ENCODE measurements at regions not wholly inside any gene's neighbourhood (a gene's known extent, or its start where the extent isn't known, plus 50 kb on each side); places are given as distances from the start of the nearest gene placed in this dataset.

DNA sequence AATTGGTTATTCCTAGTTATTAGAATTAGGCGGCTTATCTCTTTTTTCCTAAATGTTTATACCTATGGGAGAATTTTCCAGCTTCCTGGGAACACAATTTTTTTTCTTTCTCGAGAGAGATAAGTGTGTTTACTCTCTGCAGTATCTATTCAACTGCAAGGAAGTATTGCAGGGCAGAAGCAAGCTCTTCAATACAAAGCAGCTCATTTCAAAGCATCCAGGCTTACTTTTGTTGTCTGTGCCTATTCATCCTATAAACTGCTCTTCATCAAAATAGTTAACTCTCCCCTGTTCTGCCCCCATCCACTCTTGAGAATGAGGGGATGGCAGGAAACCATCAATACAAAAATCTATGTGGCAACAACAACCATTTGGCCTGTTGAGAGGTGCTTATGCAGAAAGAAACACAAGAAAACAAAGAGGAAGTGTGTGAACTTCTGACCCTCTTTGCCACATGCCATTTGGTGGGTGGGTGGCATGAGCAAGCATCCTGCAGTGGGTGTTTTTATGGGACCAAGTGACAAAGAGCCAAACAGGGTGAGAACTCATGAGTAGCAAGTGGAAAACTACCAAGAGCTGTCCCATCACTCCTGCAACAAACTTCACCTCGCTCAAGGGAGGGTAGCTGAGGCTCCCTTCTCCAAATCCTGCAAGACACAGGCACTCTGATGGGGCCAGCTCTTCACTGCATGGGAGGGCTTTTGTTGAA is 50.6 kb upstream of the MRPS6 start:
- H3K27me3 ChIP-seq (ENCODE audit: insufficient read depth, low read length): no peaks in the 10 kb centered on the region
- Mint-ChIP-seq H3K36me3 (ENCODE audit: low read depth, unreplicated experiment) (peaks cover 2% of the 10 kb centered on the region), H3K27me3 (ENCODE audit: low read depth, unreplicated experiment) (no peaks in the 10 kb centered on the region), H3K4me1 (ENCODE audit: low read depth, unreplicated experiment) (peaks cover 3% of the 10 kb centered on the region), H3K4me3 (ENCODE audit: unreplicated experiment) (no peak overlapping the region), H3K27ac (ENCODE audit: unreplicated experiment) (no peak overlapping the region), H3K9me3 (ENCODE audit: unreplicated experiment) (peaks cover 8% of the 10 kb centered on the region)
- no peaks in the 10 kb centered on the region for H3K4me1 ChIP-seq (ENCODE audit: insufficient read depth, low read length)
- no peaks in the 10 kb centered on the region for H4K20me1 ChIP-seq (ENCODE audit: insufficient read depth, low read length)
- H3K4me3 ChIP-seq (ENCODE audit: insufficient read depth, low read depth, low read length): no peak overlapping the region
- no peaks in the 10 kb centered on the region for H3K9me3 ChIP-seq (ENCODE audit: insufficient read depth, low read depth, low read length)
- FAIRE-seq (no peak), DNase-seq (ENCODE audit: low read depth) (no peak)
- H3K36me3 ChIP-seq (ENCODE audit: insufficient read depth, low read length): no peaks in the 10 kb centered on the region
- H3K27ac ChIP-seq (ENCODE audit: low read depth, low read length): no peak overlapping the region
- H3K4me2 ChIP-seq (ENCODE audit: low read length): peak overlapping the region; percentile 25
- no peak overlapping the region for H3K9ac ChIP-seq (ENCODE audit: low read length)
- no peak for TF ChIP-seq EZH2 (IDR thresholded peaks at IDR 0.05; ENCODE audit: insufficient read depth, low read length)
- TF ChIP-seq, protein P1, sequence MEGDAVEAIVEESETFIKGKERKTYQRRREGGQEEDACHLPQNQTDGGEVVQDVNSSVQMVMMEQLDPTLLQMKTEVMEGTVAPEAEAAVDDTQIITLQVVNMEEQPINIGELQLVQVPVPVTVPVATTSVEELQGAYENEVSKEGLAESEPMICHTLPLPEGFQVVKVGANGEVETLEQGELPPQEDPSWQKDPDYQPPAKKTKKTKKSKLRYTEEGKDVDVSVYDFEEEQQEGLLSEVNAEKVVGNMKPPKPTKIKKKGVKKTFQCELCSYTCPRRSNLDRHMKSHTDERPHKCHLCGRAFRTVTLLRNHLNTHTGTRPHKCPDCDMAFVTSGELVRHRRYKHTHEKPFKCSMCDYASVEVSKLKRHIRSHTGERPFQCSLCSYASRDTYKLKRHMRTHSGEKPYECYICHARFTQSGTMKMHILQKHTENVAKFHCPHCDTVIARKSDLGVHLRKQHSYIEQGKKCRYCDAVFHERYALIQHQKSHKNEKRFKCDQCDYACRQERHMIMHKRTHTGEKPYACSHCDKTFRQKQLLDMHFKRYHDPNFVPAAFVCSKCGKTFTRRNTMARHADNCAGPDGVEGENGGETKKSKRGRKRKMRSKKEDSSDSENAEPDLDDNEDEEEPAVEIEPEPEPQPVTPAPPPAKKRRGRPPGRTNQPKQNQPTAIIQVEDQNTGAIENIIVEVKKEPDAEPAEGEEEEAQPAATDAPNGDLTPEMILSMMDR (IDR thresholded peaks at IDR 0.05; ENCODE audit: insufficient read depth, low read depth, low read length): no peak
- no peaks in the 10 kb centered on the region for H3K79me2 ChIP-seq (ENCODE audit: insufficient read depth, low read length)
- H2AFZ ChIP-seq (ENCODE audit: low read depth, low read length): peak overlapping the region; percentile 9

DNA sequence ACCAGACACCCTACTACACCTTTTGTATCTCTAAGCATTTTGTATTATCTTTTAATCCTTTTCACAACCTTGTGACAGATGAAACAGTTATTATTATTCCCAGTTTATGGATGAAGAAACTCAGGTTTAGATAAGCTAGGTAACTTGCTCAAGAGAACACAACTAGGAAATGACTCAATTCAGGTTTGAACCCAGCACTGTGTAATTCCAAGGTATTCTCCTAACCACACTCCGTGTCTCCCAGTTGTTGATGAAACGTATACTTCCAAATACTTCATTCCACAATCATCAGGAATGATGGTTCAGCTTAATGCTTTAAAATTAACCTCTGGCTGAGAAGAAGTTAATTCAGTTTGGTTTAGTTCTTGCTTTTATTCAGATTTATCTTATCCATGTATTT is 51.7 kb upstream of the MRPS6 start:
- Mint-ChIP-seq H3K9me3 (ENCODE audit: unreplicated experiment) (peaks cover 12% of the 10 kb centered on the region), H3K27me3 (ENCODE audit: low read depth, unreplicated experiment) (no peaks in the 10 kb centered on the region), H3K27ac (ENCODE audit: unreplicated experiment) (no peak overlapping the region), H3K4me1 (ENCODE audit: low read depth, unreplicated experiment) (peaks cover 3% of the 10 kb centered on the region), H3K4me3 (ENCODE audit: unreplicated experiment) (no peak overlapping the region), H3K36me3 (ENCODE audit: low read depth, unreplicated experiment) (peaks cover 2% of the 10 kb centered on the region)
- Histone ChIP-seq H3K4me3 (ENCODE audit: insufficient read depth, low read depth, low read length) (no peak overlapping the region), H3K9ac (ENCODE audit: low read length) (no peak overlapping the region), H3K4me2 (ENCODE audit: low read length) (no peak overlapping the region), H3K36me3 (ENCODE audit: insufficient read depth, low read length) (no peaks in the 10 kb centered on the region), H3K4me1 (ENCODE audit: insufficient read depth, low read length) (no peaks in the 10 kb centered on the region), H3K27ac (ENCODE audit: low read depth, low read length) (no peak overlapping the region), H3K27me3 (ENCODE audit: insufficient read depth, low read length) (no peaks in the 10 kb centered on the region), H3K79me2 (ENCODE audit: insufficient read depth, low read length) (no peaks in the 10 kb centered on the region), H3K9me3 (ENCODE audit: insufficient read depth, low read depth, low read length) (no peaks in the 10 kb centered on the region), H4K20me1 (ENCODE audit: insufficient read depth, low read length) (no peaks in the 10 kb centered on the region), H2AFZ (ENCODE audit: low read depth, low read length) (no peak overlapping the region)
- TF ChIP-seq EZH2 (IDR thresholded peaks at IDR 0.05; ENCODE audit: insufficient read depth, low read length): no peak
- TF ChIP-seq, protein P1 (IDR thresholded peaks at IDR 0.05; ENCODE audit: insufficient read depth, low read depth, low read length): no peak
- DNase-seq (ENCODE audit: low read depth): peak; percentile 48
- no peak for FAIRE-seq

- Mint-ChIP-seq H3K4me3 (ENCODE audit: unreplicated experiment) (no peak overlapping the region), H3K4me1 (ENCODE audit: low read depth, unreplicated experiment) (peaks cover 3% of the 10 kb centered on the region), H3K27me3 (ENCODE audit: low read depth, unreplicated experiment) (no peaks in the 10 kb centered on the region), H3K27ac (ENCODE audit: unreplicated experiment) (no peak overlapping the region), H3K36me3 (ENCODE audit: low read depth, unreplicated experiment) (peaks cover 2% of the 10 kb centered on the region), H3K9me3 (ENCODE audit: unreplicated experiment) (peaks cover 13% of the 10 kb centered on the region)
- H3K9ac ChIP-seq (ENCODE audit: low read length): no peak overlapping the region
- H3K9me3 ChIP-seq (ENCODE audit: insufficient read depth, low read depth, low read length): no peaks in the 10 kb centered on the region
- peak; percentile 52 for DNase-seq (ENCODE audit: low read depth)
- FAIRE-seq: no peak
- no peaks in the 10 kb centered on the region for H3K79me2 ChIP-seq (ENCODE audit: insufficient read depth, low read length)
- no peak overlapping the region for H3K4me2 ChIP-seq (ENCODE audit: low read length)
- H3K27me3 ChIP-seq (ENCODE audit: insufficient read depth, low read length): no peaks in the 10 kb centered on the region
- H2AFZ ChIP-seq (ENCODE audit: low read depth, low read length): no peak overlapping the region
- no peaks in the 10 kb centered on the region for H3K36me3 ChIP-seq (ENCODE audit: insufficient read depth, low read length)
- no peaks in the 10 kb centered on the region for H4K20me1 ChIP-seq (ENCODE audit: insufficient read depth, low read length)
- no peaks in the 10 kb centered on the region for H3K4me1 ChIP-seq (ENCODE audit: insufficient read depth, low read length)
- H3K4me3 ChIP-seq (ENCODE audit: insufficient read depth, low read depth, low read length): no peak overlapping the region
- H3K27ac ChIP-seq (ENCODE audit: low read depth, low read length): no peak overlapping the region
- no peak for TF ChIP-seq EZH2 (IDR thresholded peaks at IDR 0.05; ENCODE audit: insufficient read depth, low read length)
- TF ChIP-seq, protein P1 (IDR thresholded peaks at IDR 0.05; ENCODE audit: insufficient read depth, low read depth, low read length): no peak
Observed at GRCh38 chr21:34020983-34021553, 52.3 kb upstream of the MRPS6 start.
